Activated CD4-positive, alpha-beta T cell treated with anti-CD3 and anti-CD28 coated beads, Interleukin-2, Interleukin-6, amounts not matched to agents 100 ng/mL and 50 ng/mL, durations not matched to agents 16 hours and 8 hours (primary cell): ENCODE measurements at regions not wholly inside any gene's neighbourhood (a gene's known extent, or its start where the extent isn't known, plus 50 kb on each side); places are given as distances from the start of the nearest gene placed in this dataset.
A peak's percentile ranks its signal among the peaks of the same experiment; 100 is the strongest.

Experiments
- DNase-seq: peaks from one replicate; pipeline ENCODE4 v3.0.0-alpha.2; 2020

- DNase-seq = no peak
Observed at GRCh38 chr11:82676483-82677094, 57.1 kb downstream of the FAM181B start.

DNA sequence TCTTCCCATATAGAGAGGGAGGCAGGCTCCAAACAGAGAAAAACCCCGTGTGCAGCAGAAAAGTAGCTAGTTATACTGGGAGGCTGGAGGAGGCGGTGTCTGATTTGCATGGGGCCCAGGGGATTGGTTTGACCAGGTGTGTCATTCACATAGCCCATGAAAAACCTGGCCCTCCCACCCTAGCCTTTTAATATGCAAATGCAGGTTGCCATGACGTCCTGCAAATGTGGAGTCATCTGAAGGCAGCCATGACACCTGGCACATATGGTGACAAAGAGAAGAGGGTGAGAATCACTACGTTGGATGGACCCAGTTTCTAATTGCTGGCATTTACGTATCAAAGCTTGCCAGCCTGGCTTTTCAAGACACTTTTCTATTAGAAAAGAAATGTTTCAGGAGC lies 57.8 kb downstream of the FAM181B start:
- DNase-seq = no peak

- DNase-seq = no peak
Observed at GRCh38 chr11:82673631-82674030, 60.0 kb downstream of the FAM181B start.

DNA sequence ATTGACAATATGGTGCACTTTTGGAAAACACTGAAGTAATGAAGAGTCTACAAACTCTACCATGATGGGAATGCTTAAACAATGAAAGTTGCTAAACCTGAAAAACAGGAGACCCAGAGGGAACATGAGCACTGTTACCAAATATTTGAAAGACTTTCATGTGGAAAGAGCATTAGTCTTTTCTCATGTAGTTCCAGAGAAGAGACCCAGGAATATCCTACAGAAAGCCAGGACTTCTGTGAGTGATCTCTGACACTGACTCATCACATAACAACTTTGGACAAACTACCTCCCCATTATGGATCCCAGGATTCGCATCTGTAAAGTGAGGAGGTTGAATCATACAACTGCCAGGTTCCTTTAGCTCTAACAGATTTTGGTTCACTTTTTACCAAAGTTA lies 62.2 kb downstream of the FAM181B start:
- DNase-seq = no peak

- no peak for DNase-seq
Observed at GRCh38 chr11:82663535-82663934, 70.1 kb downstream of the FAM181B start.

DNA sequence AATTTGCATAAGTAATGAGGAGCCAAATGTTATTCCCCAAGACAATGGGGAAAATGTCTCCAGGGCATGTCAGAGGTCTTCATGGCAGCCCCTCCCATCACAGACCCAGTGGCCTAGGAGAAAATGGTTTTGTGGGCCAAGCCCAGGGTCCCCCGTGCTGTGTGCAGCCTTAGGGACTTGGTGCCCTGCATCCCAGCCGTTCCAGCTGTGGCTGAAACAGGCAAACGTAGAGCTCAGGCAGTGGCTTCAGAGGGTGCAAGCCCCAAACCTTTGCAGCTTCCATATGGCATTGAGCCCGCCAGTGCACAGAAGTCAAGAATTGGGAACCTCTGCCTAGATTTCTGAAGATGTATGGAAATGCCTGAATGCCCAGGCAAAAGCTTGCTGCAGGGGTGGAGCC lies 79.9 kb downstream of the FAM181B start:
- DNase-seq = no peak

DNA sequence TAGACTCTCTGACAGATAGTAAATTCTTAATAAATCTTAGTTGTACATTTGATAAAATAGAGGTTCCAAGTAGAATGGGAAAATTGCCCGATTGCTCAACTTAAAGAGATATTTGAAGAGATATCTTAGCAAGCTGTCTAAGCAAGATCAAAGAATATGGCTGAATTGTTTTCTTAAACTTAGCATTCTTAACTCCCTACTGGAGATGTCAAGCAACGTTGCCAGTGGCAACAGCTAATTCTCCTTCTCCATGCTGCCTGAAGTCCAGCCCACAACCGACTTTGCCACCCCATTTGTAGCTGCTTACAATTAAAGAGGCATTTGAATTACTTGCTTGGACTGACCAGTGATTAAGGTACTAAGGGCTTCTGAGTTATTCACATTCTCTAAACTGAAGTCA lies 94.4 kb downstream of the FAM181B start:
- DNase-seq = no peak

DNA sequence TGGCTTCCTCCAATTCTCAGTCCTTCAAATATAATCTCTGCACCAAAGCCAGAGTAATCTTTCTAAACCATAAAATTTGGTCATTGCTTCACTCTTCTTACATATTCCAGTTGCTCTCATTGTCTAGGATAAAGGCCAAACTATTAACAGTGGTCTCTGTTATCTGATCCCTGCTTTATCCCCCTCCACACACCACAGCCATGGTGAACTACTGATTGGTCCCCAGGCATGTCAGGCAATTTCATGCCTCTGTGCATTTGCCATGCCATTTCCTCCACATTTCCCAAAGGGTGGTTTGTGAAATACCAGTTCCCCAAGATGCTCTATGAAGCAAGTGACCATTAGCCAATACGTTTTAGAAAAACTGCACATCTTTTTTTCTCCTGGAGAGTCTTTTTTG lies 97.0 kb downstream of the FAM181B start:
- DNase-seq = no peak

- DNase-seq = no peak
Observed at GRCh38 chr11:82634091-82634490, 99.6 kb downstream of the FAM181B start.

- peak; percentile 2 for DNase-seq
Observed at GRCh38 chr11:82631722-82632630, 101.7 kb downstream of the FAM181B start.

- no peak for DNase-seq
Observed at GRCh38 chr11:82610671-82611070, 123.0 kb downstream of the FAM181B start.

DNA sequence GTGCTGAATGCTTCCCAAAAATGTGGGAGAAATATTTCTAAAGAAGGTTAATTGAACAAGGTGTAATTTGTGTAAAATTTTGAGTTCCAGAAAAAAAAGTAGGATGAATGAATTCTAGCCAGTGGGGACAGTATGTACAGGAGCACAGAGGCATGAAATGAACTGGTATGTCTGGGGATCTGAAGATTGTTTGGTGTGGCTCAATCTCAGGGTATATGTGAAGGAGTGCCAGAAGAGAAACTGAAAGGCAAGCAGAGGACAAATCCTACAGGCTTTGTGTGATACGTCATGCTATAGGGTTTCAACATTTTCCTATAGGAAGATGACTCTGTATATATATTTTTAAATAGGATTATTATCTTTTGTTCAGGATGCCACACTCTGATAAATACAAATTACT lies 126.9 kb downstream of the FAM181B start:
- no peak for DNase-seq

GRCh38 chr11:82601711-82602110 lies 132.0 kb downstream of the FAM181B start:
- no peak for DNase-seq

DNA sequence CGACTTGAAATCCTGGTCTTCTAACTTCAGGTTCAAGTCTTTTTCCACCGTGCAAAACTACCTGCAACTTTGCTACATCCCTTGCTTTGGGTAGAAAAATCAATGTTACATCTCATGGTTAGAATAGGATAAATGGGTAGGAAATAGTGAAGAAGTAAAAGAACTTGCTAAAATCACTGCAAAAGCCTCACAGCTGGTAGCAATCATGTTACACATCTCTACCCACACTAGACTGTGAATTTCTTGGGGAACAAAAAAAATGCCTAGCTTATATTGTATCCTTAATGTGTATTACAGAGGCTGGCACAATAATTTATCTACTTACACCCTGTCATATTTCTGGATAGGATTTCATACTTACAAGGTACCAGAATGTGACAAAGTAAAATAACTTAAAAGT lies 133.8 kb downstream of the FAM181B start:
- no peak for DNase-seq

DNA sequence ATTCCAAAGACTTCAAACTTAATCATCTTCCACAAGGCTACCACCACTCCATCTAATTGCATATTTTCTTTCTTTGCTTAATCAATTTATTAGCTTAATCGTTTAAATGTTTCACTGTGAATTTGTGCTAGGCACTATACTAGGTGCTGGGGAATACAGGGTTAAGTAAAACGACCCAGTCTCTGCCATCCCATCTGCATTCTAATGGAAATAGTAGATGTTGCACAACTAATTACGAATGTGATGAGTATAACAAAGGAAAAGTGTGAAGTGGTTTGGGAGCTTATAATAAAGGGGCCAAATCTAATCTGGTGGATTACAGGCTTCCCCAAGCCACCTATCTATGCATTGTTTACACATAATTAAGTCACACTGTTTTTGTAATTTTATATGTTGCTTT lies 147.1 kb downstream of the FAM181B start:
- no peak for DNase-seq

DNA sequence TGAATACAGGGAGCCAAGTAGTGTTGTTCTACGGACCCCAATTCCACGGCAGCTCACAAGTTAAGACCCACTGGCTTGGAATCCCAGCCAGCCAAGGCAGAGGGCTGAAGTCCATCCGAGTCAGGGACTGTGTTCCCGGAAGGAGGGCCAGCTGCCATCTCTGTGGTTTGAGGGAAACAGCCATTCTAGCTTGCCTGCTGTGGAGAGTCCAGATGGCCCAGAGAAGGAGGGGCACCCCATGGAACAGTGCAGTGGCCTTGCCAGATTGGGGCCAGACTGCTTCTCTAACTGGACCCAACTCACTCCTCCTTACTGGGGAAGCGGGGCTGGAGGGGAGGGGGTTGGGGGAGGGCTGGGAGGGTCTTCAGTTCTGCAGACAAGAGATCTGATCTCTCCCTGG lies 156.4 kb downstream of the FAM181B start:
- no peak for DNase-seq

DNA sequence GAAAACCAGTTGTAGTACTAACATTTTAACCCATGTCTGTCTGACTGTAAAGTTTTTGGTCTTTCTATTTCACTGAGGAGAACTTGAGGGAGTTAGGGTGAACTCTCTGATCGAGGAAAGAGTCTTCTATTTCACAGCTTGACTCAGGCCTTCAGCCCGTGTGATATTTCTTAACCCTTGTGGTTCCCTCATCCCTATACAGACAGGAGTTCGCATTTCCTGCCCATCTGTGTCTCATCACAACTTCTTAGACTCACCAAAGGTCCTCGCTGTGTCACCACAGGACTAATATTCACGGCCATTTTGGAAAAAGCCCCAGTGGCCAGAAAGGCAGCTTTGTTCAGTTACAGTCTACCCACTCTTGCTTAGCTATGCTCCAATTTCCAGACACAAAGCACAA lies 172.8 kb downstream of the FAM181B start:
- DNase-seq = no peak

DNA sequence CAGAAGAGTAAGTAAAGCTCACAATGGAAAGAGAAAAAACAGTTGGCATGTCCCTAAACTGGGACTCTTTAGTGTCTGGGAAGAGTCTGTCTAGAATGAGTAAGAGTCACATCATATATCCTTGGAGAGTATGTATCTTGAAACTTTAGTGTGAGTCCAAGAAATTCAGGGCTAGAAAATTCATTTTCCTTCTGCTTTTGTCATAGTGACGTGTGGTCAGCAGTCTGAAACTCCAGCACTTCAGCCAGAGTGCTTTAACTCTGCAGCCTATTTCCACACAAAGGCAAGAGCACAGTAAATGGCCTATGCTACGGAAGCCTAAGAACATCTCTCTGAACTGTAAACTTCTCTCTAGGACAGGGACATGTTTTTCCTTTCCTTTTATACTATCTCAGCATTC lies 174.1 kb downstream of the FAM181B start:
- no peak for DNase-seq

DNA sequence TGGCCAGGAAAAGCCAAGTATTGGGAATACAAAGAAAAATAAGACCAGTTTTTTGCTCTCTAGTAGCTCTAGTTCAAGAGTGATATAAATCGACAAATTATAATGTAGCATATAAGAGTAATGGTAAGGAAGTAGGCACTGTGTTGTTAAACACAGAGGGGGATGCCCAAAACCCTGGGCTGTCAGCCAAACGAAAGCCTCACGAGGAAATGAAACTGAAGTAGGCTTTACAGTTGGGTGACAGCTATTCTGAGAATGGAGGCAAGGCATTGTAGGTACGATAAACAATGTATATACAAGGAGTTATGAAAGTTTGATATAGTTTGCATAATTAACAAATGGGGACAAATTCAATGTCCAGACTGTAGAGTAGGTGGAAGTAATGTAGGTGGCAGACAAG lies 176.4 kb downstream of the FAM181B start:
- no peak for DNase-seq

DNA sequence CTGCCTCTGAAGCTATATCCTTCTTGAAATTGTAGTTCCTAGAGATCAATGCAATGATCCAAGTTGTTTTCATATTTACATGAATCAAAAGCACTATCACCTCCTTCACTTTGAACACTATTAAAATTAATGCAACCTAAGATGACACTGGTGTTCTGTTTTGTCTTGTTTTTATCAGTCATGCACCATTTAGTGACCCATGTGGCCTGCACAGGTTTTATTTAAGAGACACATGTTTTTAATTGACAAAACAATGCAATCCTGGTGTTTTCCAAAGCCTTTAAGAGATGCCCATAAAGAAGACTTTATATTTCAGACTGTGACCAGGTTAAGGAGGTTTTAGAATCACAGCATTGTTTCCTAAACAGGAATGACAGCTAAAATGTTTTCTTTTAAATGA lies 177.5 kb downstream of the FAM181B start:
- no peak for DNase-seq

- DNase-seq = no peak
Observed at GRCh38 chr11:82546661-82547557, 186.8 kb downstream of the FAM181B start.

GRCh38 chr11:82539669-82540068 lies 194.0 kb downstream of the FAM181B start:
- no peak for DNase-seq

DNA sequence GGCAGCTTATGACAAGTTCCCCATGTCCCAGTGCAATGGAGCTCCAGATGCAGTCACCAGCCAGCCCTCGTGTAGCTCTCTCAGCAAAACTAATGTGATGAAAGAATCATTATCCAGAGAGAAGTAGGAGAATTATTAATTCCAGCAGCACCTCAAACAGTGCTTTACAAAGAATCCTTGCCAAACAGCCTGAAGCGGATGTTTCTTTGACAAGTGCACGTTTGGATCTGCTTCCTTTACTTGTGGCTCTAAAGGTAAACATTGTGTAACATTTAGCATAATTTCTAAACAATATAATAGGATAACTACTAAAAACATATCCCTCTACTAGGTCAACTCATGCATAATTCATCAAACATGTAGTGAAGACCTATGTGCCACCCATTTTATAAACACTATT lies 197.0 kb downstream of the FAM181B start:
- no peak for DNase-seq
